Glutamatergic neuron (in vitro differentiated cells): ENCODE measurements at regions not wholly inside any gene's neighbourhood (a gene's known extent, or its start where the extent isn't known, plus 50 kb on each side); places are given as distances from the start of the nearest gene placed in this dataset.

Experiments used
- DNase-seq: peaks from one replicate; pipeline ENCODE4 v3.0.0; 2022
- H3K27ac Mint-ChIP-seq: one replicate; pipeline ENCODE4 v1.8.0; 2020; ENCODE audit warnings: mild to moderate bottlenecking, mixed read lengths, inconsistent platforms; ENCODE audit not compliant: unreplicated experiment
- H3K27me3 Mint-ChIP-seq: one replicate; pipeline ENCODE4 v1.8.0; 2020; ENCODE audit warnings: mild to moderate bottlenecking, moderate library complexity, mixed read lengths, inconsistent platforms; ENCODE audit not compliant: unreplicated experiment
- H3K36me3 Mint-ChIP-seq: one replicate; pipeline ENCODE4 v1.8.0; 2020; ENCODE audit warnings: mild to moderate bottlenecking, mixed read lengths, inconsistent platforms; ENCODE audit not compliant: unreplicated experiment
- H3K4me1 Mint-ChIP-seq: one replicate; pipeline ENCODE4 v1.8.0; 2020; ENCODE audit warnings: mild to moderate bottlenecking, low read depth, mixed read lengths, inconsistent platforms; ENCODE audit not compliant: unreplicated experiment
- H3K4me3 Mint-ChIP-seq: one replicate; pipeline ENCODE4 v1.8.0; 2020; ENCODE audit warnings: mild to moderate bottlenecking, mixed read lengths, inconsistent platforms; ENCODE audit not compliant: unreplicated experiment
- H3K9me3 Mint-ChIP-seq: one replicate; pipeline ENCODE4 v1.8.0; 2020; ENCODE audit warnings: mild to moderate bottlenecking, moderate library complexity, mixed read lengths, inconsistent platforms; ENCODE audit not compliant: unreplicated experiment
- TF ChIP-seq, protein P1 (sequence below): fragments of 200-600 bp; sonication (generic); IDR thresholded peaks from one replicate; pipeline ENCODE4 v1.5.0; 2021; ENCODE audit not compliant: partially characterized antibody, unreplicated experiment

DNA sequence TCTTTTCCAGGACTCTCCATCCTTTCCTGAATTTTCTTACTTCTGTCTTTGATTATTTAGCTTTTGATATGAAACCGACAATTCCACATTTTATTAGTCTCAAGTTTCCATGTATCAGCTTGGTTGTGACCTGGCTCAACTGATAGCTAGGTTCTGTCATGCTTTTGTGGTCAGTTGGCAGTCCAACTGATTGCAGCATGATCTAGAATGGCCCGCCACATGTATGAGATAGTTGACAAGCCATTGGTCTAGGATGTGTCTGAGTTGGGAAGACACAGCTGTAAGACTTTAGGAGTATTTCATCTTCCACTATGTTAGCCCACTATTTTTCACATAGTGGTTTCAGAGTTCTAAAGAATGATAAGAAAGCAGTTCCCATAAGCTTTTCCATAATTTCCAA, 117.5 kb upstream of the GRID2 start:
- Mint-ChIP-seq H3K4me3 (no peak overlapping the region), H3K4me1 (no peaks in the 10 kb centered on the region), H3K27me3 (peaks cover 2% of the 10 kb centered on the region), H3K27ac (no peak overlapping the region), H3K9me3 (no peaks in the 10 kb centered on the region), H3K36me3 (peaks cover 5% of the 10 kb centered on the region)
- no peak for DNase-seq
- TF ChIP-seq, protein P1, sequence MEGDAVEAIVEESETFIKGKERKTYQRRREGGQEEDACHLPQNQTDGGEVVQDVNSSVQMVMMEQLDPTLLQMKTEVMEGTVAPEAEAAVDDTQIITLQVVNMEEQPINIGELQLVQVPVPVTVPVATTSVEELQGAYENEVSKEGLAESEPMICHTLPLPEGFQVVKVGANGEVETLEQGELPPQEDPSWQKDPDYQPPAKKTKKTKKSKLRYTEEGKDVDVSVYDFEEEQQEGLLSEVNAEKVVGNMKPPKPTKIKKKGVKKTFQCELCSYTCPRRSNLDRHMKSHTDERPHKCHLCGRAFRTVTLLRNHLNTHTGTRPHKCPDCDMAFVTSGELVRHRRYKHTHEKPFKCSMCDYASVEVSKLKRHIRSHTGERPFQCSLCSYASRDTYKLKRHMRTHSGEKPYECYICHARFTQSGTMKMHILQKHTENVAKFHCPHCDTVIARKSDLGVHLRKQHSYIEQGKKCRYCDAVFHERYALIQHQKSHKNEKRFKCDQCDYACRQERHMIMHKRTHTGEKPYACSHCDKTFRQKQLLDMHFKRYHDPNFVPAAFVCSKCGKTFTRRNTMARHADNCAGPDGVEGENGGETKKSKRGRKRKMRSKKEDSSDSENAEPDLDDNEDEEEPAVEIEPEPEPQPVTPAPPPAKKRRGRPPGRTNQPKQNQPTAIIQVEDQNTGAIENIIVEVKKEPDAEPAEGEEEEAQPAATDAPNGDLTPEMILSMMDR: no peak

DNA sequence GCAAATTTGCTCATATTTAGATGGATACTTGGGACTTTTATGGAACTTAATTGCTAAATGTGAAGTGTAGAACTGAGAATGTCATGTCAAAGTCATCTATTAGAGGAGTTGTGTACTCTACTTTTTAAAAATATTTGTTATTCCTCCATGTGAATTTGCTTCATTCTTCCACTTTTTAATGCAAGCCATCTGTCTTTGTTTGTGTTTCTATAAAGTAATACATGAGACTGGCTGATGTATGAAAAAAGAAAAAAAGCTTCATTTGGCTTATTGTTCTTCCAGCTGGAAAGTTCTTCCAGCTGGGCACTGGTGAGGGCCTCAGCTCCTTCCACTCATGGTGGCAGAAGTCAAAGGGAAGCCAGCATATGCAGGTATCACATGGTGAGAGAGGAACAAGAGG, 114.6 kb upstream of the GRID2 start:
- no peaks in the 10 kb centered on the region for H3K9me3 Mint-ChIP-seq
- TF ChIP-seq, protein P1: no peak
- no peaks in the 10 kb centered on the region for H3K27me3 Mint-ChIP-seq
- no peaks in the 10 kb centered on the region for H3K36me3 Mint-ChIP-seq
- no peak for DNase-seq
- H3K4me1 Mint-ChIP-seq: no peaks in the 10 kb centered on the region
- H3K4me3 Mint-ChIP-seq: no peak overlapping the region
- no peak overlapping the region for H3K27ac Mint-ChIP-seq

DNA sequence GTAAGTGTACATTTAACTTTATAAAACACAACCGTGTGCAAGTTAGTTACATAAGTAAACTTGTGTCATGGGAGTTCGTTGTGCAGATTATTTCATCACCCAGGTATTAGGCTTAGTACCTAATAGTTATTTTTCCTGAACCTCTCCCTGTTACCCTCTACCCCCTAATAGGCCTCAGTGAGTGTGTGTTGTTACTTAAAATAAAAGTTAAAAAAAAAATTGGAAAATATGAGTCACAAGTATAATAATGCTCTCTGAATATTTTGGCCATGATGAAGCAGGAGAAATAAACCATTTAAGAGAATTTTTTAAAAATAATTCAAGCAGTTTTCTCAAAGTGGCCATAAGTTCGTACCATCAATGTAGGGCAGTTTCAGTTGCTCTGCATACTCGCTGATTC, 105.1 kb upstream of the GRID2 start:
- DNase-seq: no peak
- Mint-ChIP-seq H3K9me3 (no peaks in the 10 kb centered on the region), H3K27me3 (no peaks in the 10 kb centered on the region), H3K36me3 (no peaks in the 10 kb centered on the region), H3K4me1 (no peaks in the 10 kb centered on the region), H3K4me3 (no peak overlapping the region), H3K27ac (no peak overlapping the region)
- TF ChIP-seq, protein P1: no peak

DNA sequence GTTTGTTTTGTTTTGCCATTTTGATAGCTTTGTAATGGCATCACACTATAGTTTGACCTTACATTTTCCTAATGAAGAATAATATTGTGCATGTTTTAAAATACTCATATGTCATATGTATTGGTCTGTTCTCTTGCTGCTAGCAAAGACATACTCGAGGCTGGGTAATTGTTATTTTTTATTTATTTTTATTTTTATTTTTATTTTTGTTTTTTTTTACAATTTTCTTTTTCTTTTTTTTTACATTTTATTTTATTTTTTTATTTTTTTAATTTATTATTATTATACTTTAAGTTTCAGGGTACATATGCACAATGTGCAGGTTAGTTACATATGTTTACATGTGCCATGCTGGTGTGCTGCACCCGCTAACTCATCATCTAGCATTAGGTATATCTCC, 104.6 kb upstream of the GRID2 start:
- no peaks in the 10 kb centered on the region for H3K9me3 Mint-ChIP-seq
- no peak overlapping the region for H3K4me3 Mint-ChIP-seq
- TF ChIP-seq, protein P1: no peak

DNA sequence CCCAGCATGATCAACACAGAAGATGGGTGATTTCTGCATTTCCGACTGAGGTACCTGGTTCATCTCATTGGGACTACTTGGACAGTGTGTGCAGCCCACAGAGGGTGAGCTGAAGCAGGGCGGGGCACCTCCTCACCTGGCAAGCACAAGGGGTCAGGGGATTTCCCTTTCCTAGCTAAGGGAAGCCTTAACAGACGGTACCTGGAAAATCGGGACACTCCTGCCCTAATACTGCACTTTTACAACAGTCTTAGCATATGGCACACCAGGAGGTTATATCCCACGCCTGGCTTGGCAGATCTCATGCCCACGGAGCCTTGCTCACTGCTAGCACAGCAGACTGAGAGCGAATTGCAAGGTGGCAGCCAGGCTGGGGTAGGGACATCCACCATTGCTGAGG, 92.9 kb upstream of the GRID2 start:
- Mint-ChIP-seq H3K4me1 (no peaks in the 10 kb centered on the region), H3K27me3 (peaks cover 2% of the 10 kb centered on the region), H3K9me3 (peaks cover 2% of the 10 kb centered on the region), H3K36me3 (no peaks in the 10 kb centered on the region), H3K27ac (no peak overlapping the region), H3K4me3 (no peak overlapping the region)
- no peak for DNase-seq
- TF ChIP-seq, protein P1: no peak

More for the DNA sequence above, 104.6 kb upstream of the GRID2 start:
- no peak for DNase-seq
- Mint-ChIP-seq H3K4me1 (no peaks in the 10 kb centered on the region), H3K27ac (no peak overlapping the region), H3K27me3 (no peaks in the 10 kb centered on the region), H3K36me3 (no peaks in the 10 kb centered on the region)
